ENCODE measurements at regions not wholly inside any gene's neighbourhood (a gene's known extent, or its start where the extent isn't known, plus 50 kb on each side); places are given as distances from the start of the nearest gene placed in this dataset.

- no peak for TF ChIP-seq SNAI2 (CRISPR knock-in tag; IDR thresholded peaks at IDR 0.05)
- TF ChIP-seq ZNF70 (CRISPR knock-in tag; IDR thresholded peaks at IDR 0.05) = no peak
- TF ChIP-seq ISL1 (CRISPR knock-in tag; IDR thresholded peaks at IDR 0.05) = no peak
Measured at GRCh38 chr15:87680208-87680607, 576.3 kb downstream of the NTRK3 start.

All from SK-N-SH treated with all-trans-retinoic acid at 6 μM for 48 hours (cell line).